H9 (cell line): ENCODE measurements at regions not wholly inside any gene's neighbourhood (a gene's known extent, or its start where the extent isn't known, plus 50 kb on each side); places are given as distances from the start of the nearest gene placed in this dataset.

Experiments
- DNase-seq: peaks from one replicate; pipeline ENCODE4 v3.0.0-alpha.2; 2017
- H2AFZ ChIP-seq: one replicate; pipeline ENCODE4 v1.6.1; 2013; ENCODE audit warnings: mild to moderate bottlenecking, low read length, control low read depth, moderate library complexity
- H2AK5ac ChIP-seq: 2 replicates; pipeline ENCODE4 v1.6.1; 2013; ENCODE audit warnings: low read length, control low read depth, mixed read lengths; ENCODE audit not compliant: insufficient read length
- H2BK120ac ChIP-seq: one replicate; pipeline ENCODE4 v1.6.1; 2013; ENCODE audit warnings: low read depth, mild to moderate bottlenecking, low read length, control low read depth, inconsistent platforms; ENCODE audit not compliant: poor library complexity, severe bottlenecking
- H2BK12ac ChIP-seq: 2 replicates; pipeline ENCODE4 v1.6.1; 2013; ENCODE audit warnings: low read length, control low read depth, mixed read lengths, low read depth; ENCODE audit not compliant: insufficient read length
- H2BK15ac ChIP-seq: 2 replicates; pipeline ENCODE4 v1.6.1; 2013; ENCODE audit warnings: low read depth, low read length, control low read depth
- H2BK20ac ChIP-seq: one replicate; pipeline ENCODE4 v1.6.1; 2013; ENCODE audit warnings: low read depth, mild to moderate bottlenecking, low read length, control low read depth, inconsistent platforms; ENCODE audit not compliant: poor library complexity, severe bottlenecking
- H2BK5ac ChIP-seq: 2 replicates; pipeline ENCODE4 v1.6.1; 2013; ENCODE audit warnings: low read length, control low read depth, mixed read lengths; ENCODE audit not compliant: insufficient read length
- H3K14ac ChIP-seq: 2 replicates; pipeline ENCODE4 v1.6.1; 2013; ENCODE audit warnings: low read length, control low read depth; ENCODE audit not compliant: insufficient read depth
- H3K18ac ChIP-seq: 2 replicates; pipeline ENCODE4 v1.6.1; 2013; ENCODE audit warnings: low read depth, mild to moderate bottlenecking, mixed read lengths, low read length, control low read depth; ENCODE audit not compliant: insufficient read length
- H3K23ac ChIP-seq: 2 replicates; pipeline ENCODE4 v1.6.1; 2013; ENCODE audit warnings: low read length, control low read depth, mixed read lengths, low read depth; ENCODE audit not compliant: insufficient read length
- H3K23me2 ChIP-seq: 2 replicates; pipeline ENCODE4 v1.6.1; 2013; ENCODE audit warnings: low read depth, mild to moderate bottlenecking, mixed read lengths, low read length, control low read depth; ENCODE audit not compliant: insufficient read length, poor library complexity, severe bottlenecking
- H3K27ac ChIP-seq: 2 replicates; pipeline ENCODE4 v1.5.1; 2013; ENCODE audit warnings: low read length, control low read depth, mixed read lengths, low read depth; ENCODE audit not compliant: insufficient read length
- H3K27me3 ChIP-seq: 2 replicates; pipeline ENCODE4 v1.6.1; 2013; ENCODE audit warnings: low read length, control low read depth, inconsistent platforms; ENCODE audit not compliant: insufficient read depth
- H3K4ac ChIP-seq: 2 replicates; pipeline ENCODE4 v1.6.1; 2013; ENCODE audit warnings: low read depth, mild to moderate bottlenecking, control low read depth, inconsistent platforms, low read length, moderate library complexity
- H3K4me1 ChIP-seq: 2 replicates; pipeline ENCODE4 v1.6.1; 2013; ENCODE audit warnings: low read length, control low read depth, inconsistent platforms; ENCODE audit not compliant: insufficient read depth
- H3K4me2 ChIP-seq: 2 replicates; pipeline ENCODE4 v1.6.1; 2013; ENCODE audit warnings: low read length, control low read depth, mixed read lengths; ENCODE audit not compliant: insufficient read length, insufficient read depth
- H3K56ac ChIP-seq: 2 replicates; pipeline ENCODE4 v1.6.1; 2013; ENCODE audit warnings: low read depth, mild to moderate bottlenecking, mixed read lengths, low read length, control low read depth; ENCODE audit not compliant: insufficient read length
- H3K79me1 ChIP-seq: 2 replicates; pipeline ENCODE4 v1.6.1; 2013; ENCODE audit warnings: low read depth, mild to moderate bottlenecking, moderate library complexity, low read length, control low read depth, inconsistent platforms; ENCODE audit not compliant: insufficient read depth, poor library complexity, severe bottlenecking
- H3K79me2 ChIP-seq: 2 replicates; pipeline ENCODE4 v1.6.1; 2013; ENCODE audit warnings: low read length, control low read depth, inconsistent platforms; ENCODE audit not compliant: insufficient read depth
- H3K9ac ChIP-seq: 2 replicates; pipeline ENCODE4 v1.6.1; 2013; ENCODE audit warnings: low read length, control low read depth, mixed read lengths; ENCODE audit not compliant: insufficient read length; ENCODE audit errors: extremely low read depth
- H3K9me3 ChIP-seq: one replicate; pipeline ENCODE4 v1.6.1; 2013; ENCODE audit warnings: low read depth, low read length, inconsistent platforms; ENCODE audit not compliant: control insufficient read depth
- H3T11ph ChIP-seq: one replicate; pipeline ENCODE4 v1.6.1; 2013; ENCODE audit warnings: mild to moderate bottlenecking, low read length, control low read depth, inconsistent platforms
- H4K20me1 ChIP-seq: one replicate; pipeline ENCODE4 v1.6.1; 2013; ENCODE audit not compliant: control insufficient read depth, insufficient read length, insufficient read depth
- H4K5ac ChIP-seq: 2 replicates; pipeline ENCODE4 v1.6.1; 2013; ENCODE audit warnings: low read depth, mild to moderate bottlenecking, mixed read lengths, low read length, control low read depth; ENCODE audit not compliant: insufficient read length
- H4K8ac ChIP-seq: replicated peaks from 2 replicates; pipeline ENCODE4 v1.6.1; 2013; ENCODE audit warnings: low read length, control low read depth, mixed read lengths, low read depth; ENCODE audit not compliant: insufficient read length
- H4K91ac ChIP-seq: 2 replicates; pipeline ENCODE4 v1.6.1; 2013; ENCODE audit warnings: low read depth, mild to moderate bottlenecking, moderate library complexity, mixed read lengths, low read length, control low read depth; ENCODE audit not compliant: insufficient read length
- H3K27ac Mint-ChIP-seq, 3 experiments: 2 replicates in 2 of 3; 3 replicates in 1 of 3; pipeline ENCODE4 v1.8.0; 2020 to 2021; ENCODE audit warnings: mixed read lengths in 3 of 3, mild to moderate bottlenecking in 1 of 3, moderate library complexity in 1 of 3
- H3K27me3 Mint-ChIP-seq: 2 replicates; pipeline ENCODE4 v1.8.0; 2021; ENCODE audit warnings: low read depth, mild to moderate bottlenecking, moderate library complexity, mixed read lengths
- H3K36me3 Mint-ChIP-seq, 3 experiments: 2 replicates in 2 of 3; 3 replicates in 1 of 3; pipeline ENCODE4 v1.8.0; 2020 to 2021; ENCODE audit warnings: low read depth in 3 of 3, mixed read lengths in 3 of 3; ENCODE audit not compliant: insufficient read depth in 1 of 3
- H3K4me1 Mint-ChIP-seq, 2 experiments: 2 replicates each; pipeline ENCODE4 v1.8.0; 2020; ENCODE audit warnings: mixed read lengths in 2 of 2
- H3K4me3 Mint-ChIP-seq, 2 experiments: 2 replicates in 1 of 2; 3 replicates in 1 of 2; pipeline ENCODE4 v1.8.0; 2020 to 2021; ENCODE audit warnings: mild to moderate bottlenecking in 2 of 2, mixed read lengths in 2 of 2, moderate library complexity in 1 of 2
- H3K9me3 Mint-ChIP-seq, 2 experiments: 2 replicates in 1 of 2; 3 replicates in 1 of 2; pipeline ENCODE4 v1.8.0; 2020; ENCODE audit warnings: mild to moderate bottlenecking in 2 of 2, mixed read lengths in 2 of 2, moderate library complexity in 1 of 2
- WGBS: extraction: QIAGEN DNeasy Blood & Tissue Kit; methylation state at CpG from one replicate; pipeline ENCODE4 v1.1.7; 2013; ENCODE audit warnings: missing lambda C conversion rate, low lambda C conversion rate, mixed read lengths; ENCODE audit not compliant: insufficient read length; ENCODE audit errors: extremely low coverage; 5-methylcytosine and 5-hydroxymethylcytosine counted together
- TF ChIP-seq, protein P1 (sequence below): fragments of 200-600 bp; sonication (generic); conservative IDR thresholded peaks from 3 replicates; pipeline ENCODE4 v1.8.0; 2021; ENCODE audit warnings: antibody characterized with exemption, mild to moderate bottlenecking

DNA sequence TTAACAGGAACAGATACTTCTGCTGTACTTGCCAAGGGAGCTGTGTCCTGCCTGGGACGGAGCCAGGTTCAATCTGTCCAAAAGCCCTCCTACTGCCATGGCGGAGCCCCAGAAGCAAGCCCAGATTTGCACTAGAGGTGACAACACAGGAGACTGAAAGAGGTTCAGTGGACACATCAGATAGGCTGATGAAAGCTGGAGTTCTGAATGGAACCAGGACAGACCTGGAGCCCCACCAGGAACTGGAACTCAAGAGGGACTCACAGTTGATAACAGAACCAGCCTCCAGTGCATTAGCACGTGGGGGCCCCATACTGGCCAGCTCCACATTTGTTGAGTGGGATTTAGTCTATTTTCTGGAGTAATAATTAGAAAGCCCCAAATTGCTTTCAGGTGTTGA is 315.5 kb downstream of the ARRDC4 start:
- TF ChIP-seq, protein P1, sequence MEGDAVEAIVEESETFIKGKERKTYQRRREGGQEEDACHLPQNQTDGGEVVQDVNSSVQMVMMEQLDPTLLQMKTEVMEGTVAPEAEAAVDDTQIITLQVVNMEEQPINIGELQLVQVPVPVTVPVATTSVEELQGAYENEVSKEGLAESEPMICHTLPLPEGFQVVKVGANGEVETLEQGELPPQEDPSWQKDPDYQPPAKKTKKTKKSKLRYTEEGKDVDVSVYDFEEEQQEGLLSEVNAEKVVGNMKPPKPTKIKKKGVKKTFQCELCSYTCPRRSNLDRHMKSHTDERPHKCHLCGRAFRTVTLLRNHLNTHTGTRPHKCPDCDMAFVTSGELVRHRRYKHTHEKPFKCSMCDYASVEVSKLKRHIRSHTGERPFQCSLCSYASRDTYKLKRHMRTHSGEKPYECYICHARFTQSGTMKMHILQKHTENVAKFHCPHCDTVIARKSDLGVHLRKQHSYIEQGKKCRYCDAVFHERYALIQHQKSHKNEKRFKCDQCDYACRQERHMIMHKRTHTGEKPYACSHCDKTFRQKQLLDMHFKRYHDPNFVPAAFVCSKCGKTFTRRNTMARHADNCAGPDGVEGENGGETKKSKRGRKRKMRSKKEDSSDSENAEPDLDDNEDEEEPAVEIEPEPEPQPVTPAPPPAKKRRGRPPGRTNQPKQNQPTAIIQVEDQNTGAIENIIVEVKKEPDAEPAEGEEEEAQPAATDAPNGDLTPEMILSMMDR, result no peak
- Histone ChIP-seq H2BK120ac (no peak overlapping the region), H2AFZ (no peak overlapping the region), H3K27me3 (no peaks in the 10 kb centered on the region), H2BK12ac (no peak overlapping the region), H3K23ac (no peak overlapping the region), H3K14ac (no peak overlapping the region), H3K9me3 (no peaks in the 10 kb centered on the region), H3K4me2 (no peak overlapping the region), H3K9ac (no peak overlapping the region), H3K4me1 (no peaks in the 10 kb centered on the region), H3K4ac (no peak overlapping the region), H3K79me2 (no peaks in the 10 kb centered on the region), H3T11ph (no peak overlapping the region), H2BK5ac (no peak overlapping the region), H3K23me2 (no peaks in the 10 kb centered on the region), H4K5ac (no peak overlapping the region), H3K27ac (no peak overlapping the region), H2BK20ac (no peak overlapping the region), H4K8ac (no peak overlapping the region), H4K20me1 (no peaks in the 10 kb centered on the region), H3K79me1 (no peaks in the 10 kb centered on the region), H3K18ac (no peak overlapping the region), H3K56ac (no peak overlapping the region), H2BK15ac (no peak overlapping the region), H2AK5ac (no peak overlapping the region), H4K91ac (no peak overlapping the region)
- Mint-ChIP-seq H3K36me3 (no peaks in the 10 kb centered on the region), H3K27me3 (no peaks in the 10 kb centered on the region; the same call in 1 of the 2 replicates), H3K27ac (no peak overlapping the region), H3K9me3 (no peaks in the 10 kb centered on the region; a peak in 2 of 5 replicates), H3K4me3 (no peak overlapping the region), H3K4me1 (peaks cover 2 to 7% of the 10 kb centered on the region in 2 experiments)
- no peak for DNase-seq
- no CpG with 5 or more reads among the region's 3 CpGs for WGBS
